ENCODE measurements at regions not wholly inside any gene's neighbourhood (a gene's known extent, or its start where the extent isn't known, plus 50 kb on each side); places are given as distances from the start of the nearest gene placed in this dataset.

DNA sequence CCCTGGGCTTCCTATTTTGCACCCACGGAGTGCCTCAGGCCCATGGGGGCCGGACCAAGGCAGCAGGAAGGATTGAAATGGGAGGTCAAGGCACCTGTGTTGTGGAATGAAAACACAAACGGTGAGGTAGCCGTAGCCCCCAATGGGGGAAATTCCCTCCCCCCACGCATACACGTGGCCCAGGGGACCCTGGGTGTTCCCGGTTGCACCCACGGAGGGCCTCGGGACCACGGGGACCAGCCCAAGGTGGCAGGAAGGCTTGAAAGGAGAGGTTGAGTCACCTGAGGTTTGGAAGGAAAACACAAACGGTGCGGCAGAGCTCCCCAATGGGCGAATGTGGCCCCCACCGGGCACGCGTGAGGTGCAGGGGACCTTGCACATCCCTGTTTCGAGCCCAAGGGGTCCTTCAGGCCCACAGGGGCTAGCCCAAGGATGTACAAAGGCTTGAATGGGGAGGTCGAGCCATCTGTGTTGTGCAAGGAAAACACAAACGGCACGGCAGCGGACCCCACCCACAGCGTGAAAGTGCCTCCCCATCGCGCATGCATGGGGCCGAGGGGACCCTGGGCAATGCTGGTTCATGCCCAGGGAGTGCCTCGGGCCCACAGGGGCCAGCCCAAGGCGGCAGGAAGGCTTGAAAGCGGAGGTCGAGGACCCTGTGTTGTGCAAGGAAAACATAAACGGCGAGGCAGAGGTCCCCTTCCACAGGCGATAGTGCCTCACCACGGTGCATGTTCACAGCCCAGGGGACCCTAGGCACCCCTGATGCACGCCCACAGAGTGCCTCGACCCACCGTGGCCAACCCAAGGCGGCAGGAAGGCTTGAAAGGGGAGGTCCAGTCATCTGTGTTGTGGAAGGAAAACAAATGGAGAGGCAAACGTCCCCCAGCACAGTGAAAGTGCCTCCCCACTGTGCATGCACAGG, 376.7 kb downstream of the ALG10 start:
- Mint-ChIP-seq H3K27me3 (ENCODE audit: low read depth) (no peaks in the 10 kb centered on the region), H3K36me3 (ENCODE audit: low read depth) (no peaks in the 10 kb centered on the region), H3K9me3 (peaks cover 18% of the 10 kb centered on the region), H3K4me1 (no peaks in the 10 kb centered on the region), H3K4me3 (no peak overlapping the region), H3K27ac (no peak overlapping the region)
- TF ChIP-seq CTCF (IDR thresholded peaks at IDR 0.05; ENCODE audit: unreplicated experiment in 3 of 3), result no peak

GRCh38 chr12:34399631-34400410, 377.5 kb downstream of the ALG10 start:
- Mint-ChIP-seq H3K4me3 (no peak overlapping the region), H3K27me3 (ENCODE audit: low read depth) (no peaks in the 10 kb centered on the region), H3K36me3 (ENCODE audit: low read depth) (no peaks in the 10 kb centered on the region), H3K4me1 (no peaks in the 10 kb centered on the region), H3K9me3 (peaks cover 14% of the 10 kb centered on the region), H3K27ac (no peak overlapping the region)
- no peak for TF ChIP-seq CTCF (IDR thresholded peaks at IDR 0.05; ENCODE audit: unreplicated experiment in 3 of 3)

DNA sequence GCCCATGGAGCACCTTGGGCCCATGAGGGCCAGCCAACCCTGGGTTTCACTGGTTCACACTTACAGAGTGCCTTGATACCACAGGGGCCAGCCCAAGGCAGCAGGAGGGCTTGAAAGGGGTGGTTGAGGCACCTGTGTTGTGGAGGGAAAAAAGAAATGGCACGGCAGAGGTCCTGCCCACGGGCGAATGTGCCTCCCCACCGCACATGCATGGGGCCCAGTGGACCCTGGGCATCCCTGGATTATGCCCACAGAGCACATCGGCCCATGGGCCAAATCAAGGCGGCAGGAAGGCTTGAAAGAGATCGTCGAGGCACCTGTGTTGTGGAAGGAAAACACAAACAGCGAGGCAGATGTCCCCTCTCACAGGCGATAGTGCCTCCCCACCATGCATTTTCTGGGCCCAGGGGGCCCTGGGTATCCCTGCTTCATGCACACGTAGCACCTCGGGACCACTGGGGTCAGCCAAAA, 378.1 kb downstream of the ALG10 start:
- Mint-ChIP-seq H3K4me1 (no peaks in the 10 kb centered on the region), H3K4me3 (no peak overlapping the region), H3K27me3 (ENCODE audit: low read depth) (no peaks in the 10 kb centered on the region), H3K9me3 (peaks cover 14% of the 10 kb centered on the region), H3K36me3 (ENCODE audit: low read depth) (no peaks in the 10 kb centered on the region), H3K27ac (no peak overlapping the region)
- no peak for TF ChIP-seq CTCF (IDR thresholded peaks at IDR 0.05; ENCODE audit: unreplicated experiment in 3 of 3)

DNA sequence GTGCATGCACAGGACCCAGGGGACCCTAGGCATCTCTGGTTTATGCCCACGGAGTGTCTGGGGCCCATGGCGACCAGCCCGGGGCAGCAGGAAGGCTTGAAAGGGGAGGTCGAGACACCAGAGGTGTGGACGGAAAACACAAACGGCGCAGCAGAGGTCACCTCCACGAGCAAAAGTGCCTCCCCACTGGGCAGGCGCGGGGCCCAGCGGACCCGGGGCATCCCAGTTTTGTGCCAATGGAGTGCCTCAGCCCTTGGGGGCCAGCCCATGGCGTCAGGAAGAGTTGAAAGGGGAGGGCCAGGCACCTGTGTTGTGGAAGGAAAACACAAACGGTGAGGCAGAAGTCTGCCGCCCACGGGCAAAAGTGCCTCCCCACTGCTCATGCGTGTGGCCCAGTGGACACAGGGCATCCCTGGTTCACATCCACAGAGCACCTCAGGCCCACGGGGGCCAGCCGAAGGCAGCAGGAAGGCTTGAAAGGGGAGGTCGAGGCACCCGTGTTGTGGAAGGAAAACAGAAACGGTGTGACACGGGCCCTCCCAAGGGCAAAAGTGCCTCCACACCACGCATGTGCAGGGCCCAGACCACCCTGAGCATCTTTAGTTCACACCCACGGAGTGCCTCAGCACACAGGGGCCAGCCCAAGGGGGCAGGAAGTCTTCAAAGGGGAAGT, 378.8 kb downstream of the ALG10 start:
- Mint-ChIP-seq H3K4me1 (no peaks in the 10 kb centered on the region), H3K36me3 (ENCODE audit: low read depth) (no peaks in the 10 kb centered on the region), H3K4me3 (no peak overlapping the region), H3K27me3 (ENCODE audit: low read depth) (no peaks in the 10 kb centered on the region), H3K9me3 (peaks cover 8% of the 10 kb centered on the region), H3K27ac (no peak overlapping the region)
- TF ChIP-seq CTCF (IDR thresholded peaks at IDR 0.05; ENCODE audit: unreplicated experiment in 3 of 3), result no peak

DNA sequence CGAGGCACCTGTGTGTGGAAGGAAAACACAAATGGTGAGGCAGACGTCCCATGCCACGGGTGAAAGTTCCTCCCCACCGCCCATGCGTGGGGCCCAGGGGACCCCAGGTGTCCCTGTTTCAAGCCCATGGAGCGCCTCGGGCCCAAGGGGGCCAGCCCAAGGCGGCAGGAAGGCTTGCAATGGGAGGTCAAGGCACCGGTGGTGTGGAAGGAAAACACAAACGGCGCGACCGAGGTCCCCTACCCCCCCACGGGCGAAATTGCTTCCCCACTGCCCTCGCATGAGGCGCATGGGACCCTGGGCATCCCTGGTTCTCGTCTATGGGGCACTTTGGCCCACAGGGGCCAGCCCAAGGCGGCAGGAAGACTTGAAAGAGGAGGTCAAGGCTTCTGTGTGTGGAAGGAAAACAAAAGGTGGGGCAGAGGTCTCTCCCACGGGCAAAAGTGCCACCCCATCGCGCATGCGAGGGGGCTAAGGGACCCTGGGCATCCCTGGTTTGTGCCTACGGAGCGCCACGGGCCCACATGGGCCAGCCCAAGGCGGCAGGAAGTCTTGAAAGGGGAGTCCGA, 379.4 kb downstream of the ALG10 start:
- H3K27ac Mint-ChIP-seq, result no peak overlapping the region
- no peak overlapping the region for H3K4me3 Mint-ChIP-seq
- H3K36me3 Mint-ChIP-seq (ENCODE audit: low read depth), result no peaks in the 10 kb centered on the region
- TF ChIP-seq CTCF (IDR thresholded peaks at IDR 0.05; ENCODE audit: unreplicated experiment in 3 of 3), result no peak
- no peaks in the 10 kb centered on the region for H3K4me1 Mint-ChIP-seq
- H3K9me3 Mint-ChIP-seq, result peaks cover 7% of the 10 kb centered on the region
- H3K27me3 Mint-ChIP-seq (ENCODE audit: low read depth), result no peaks in the 10 kb centered on the region

All from nephron (organoid).